ENCODE measurements at regions not wholly inside any gene's neighbourhood (a gene's known extent, or its start where the extent isn't known, plus 50 kb on each side); places are given as distances from the start of the nearest gene placed in this dataset.
A peak's percentile ranks its signal among the peaks of the same experiment; 100 is the strongest.

GRCh38 chr4:23956601-23957364 lies 66.9 kb upstream of the PPARGC1A start:
- ATAC-seq (no peak), DNase-seq (ENCODE audit: extremely low read depth in 1 of 4, low spot score in 3 of 4) (no peak), FAIRE-seq (no peak)
- BruUV-seq (replicated peaks) = no TSS peak
- in situ Hi-C loops (cut with MboI) (no loop called here), intact Hi-C loops (cut with micrococcal nuclease) (no loop called here)
- Histone ChIP-seq H3K9me3 (replicated peaks; ENCODE audit: control insufficient read depth, insufficient read depth, low read depth, low read length) (no peaks in the 10 kb centered on the region), H3K4me1 (replicated peaks in 1 of 2; ENCODE audit: control insufficient read depth in 2 of 2, insufficient read depth in 2 of 2, low read length in 2 of 2) (no peaks in the 10 kb centered on the region), H3K27ac (ENCODE audit: extremely low read depth, low read depth, low read length) (no peak overlapping the region), H3K9me1 (ENCODE audit: control insufficient read depth, insufficient read depth, low read length) (no peaks in the 10 kb centered on the region), H3K36me3 (ENCODE audit: control insufficient read depth, insufficient read depth, low read length) (no peaks in the 10 kb centered on the region), H2AFZ (ENCODE audit: low read depth, low read length) (no peak overlapping the region), H3K9ac (ENCODE audit: insufficient read depth in 1 of 2, low read depth in 2 of 2, low read length in 2 of 2) (no peak overlapping the region), H4K20me1 (replicated peaks; ENCODE audit: control insufficient read depth, insufficient read depth, low read length) (no peaks in the 10 kb centered on the region), H3K4me2 (ENCODE audit: insufficient read depth, low read length) (no peak overlapping the region), H3K79me2 (ENCODE audit: control insufficient read depth, insufficient read depth, low read length) (no peaks in the 10 kb centered on the region), H3K4me3 (no peak overlapping the region), H3K27me3 (ENCODE audit: control insufficient read depth in 2 of 2, insufficient read depth in 2 of 2, low read length in 2 of 2) (no peaks in the 10 kb centered on the region)
- TF ChIP-seq SAFB2 (IDR thresholded peaks at IDR 0.05; ENCODE audit: borderline replicate concordance, low read depth, low read length, severe bottlenecking) (no peak), THAP7 (CRISPR knock-in tag; IDR thresholded peaks at IDR 0.05) (no peak)
- 5% methylated on average over 4 of the region's 4 CpGs for WGBS (ENCODE audit: insufficient coverage, low coverage, missing lambda C conversion rate)
- POLR2A ChIA-PET = interaction anchor here (1.8 kb wide), 1 partner anchor 10 kb away, joined by 3 read pairs; no protein-coding TSS in a partner anchor
- CTCF ChIA-PET (ENCODE audit: low intra/inter-chr PET ratio) = no interaction called here

- CTCF ChIA-PET (ENCODE audit: low intra/inter-chr PET ratio) = no interaction called here
- intact Hi-C loops (cut with micrococcal nuclease) = no loop called here
- in situ Hi-C loops (cut with MboI) = no loop called here
These were observed 62.4 kb upstream of the PPARGC1A start for GRCh38 chr4:23952258-23952657.

More at GRCh38 chr4:23952258-23952657, 62.4 kb upstream of the PPARGC1A start:
- H3K4me1 ChIP-seq (replicated peaks in 1 of 2; ENCODE audit: control insufficient read depth in 2 of 2, insufficient read depth in 2 of 2, low read length in 2 of 2) = no peaks in the 10 kb centered on the region
- no peak overlapping the region for H3K4me3 ChIP-seq
- no peak overlapping the region for H3K9ac ChIP-seq (ENCODE audit: insufficient read depth in 1 of 2, low read depth in 2 of 2, low read length in 2 of 2)
- H4K20me1 ChIP-seq (replicated peaks; ENCODE audit: control insufficient read depth, insufficient read depth, low read length) = no peaks in the 10 kb centered on the region
- 0% methylated on average over 2 of the region's 2 CpGs for WGBS (ENCODE audit: insufficient coverage, low coverage, missing lambda C conversion rate)
- ATAC-seq (no peak), FAIRE-seq (no peak), DNase-seq (ENCODE audit: extremely low read depth in 1 of 4, low spot score in 3 of 4) (no peak)
- no peak overlapping the region for H3K4me2 ChIP-seq (ENCODE audit: insufficient read depth, low read length)
- no peak for TF ChIP-seq ZNF561 (CRISPR knock-in tag; conservative IDR thresholded peaks at IDR 0.05)
- peak; percentile 43; the same call in 1 of the 2 replicates for TF ChIP-seq SPI1 (IDR thresholded peaks at IDR 0.05; ENCODE audit: borderline replicate concordance, low read depth, low read length)
- TF ChIP-seq RB1 (IDR thresholded peaks at IDR 0.05; ENCODE audit: low read depth) = no peak
- no peak for TF ChIP-seq PRPF4 (IDR thresholded peaks at IDR 0.05; ENCODE audit: insufficient read depth, low read depth, low read length, poor library complexity, severe bottlenecking)
- TF ChIP-seq POLR3G (IDR thresholded peaks at IDR 0.05; ENCODE audit: extremely low read depth, insufficient read length, insufficient replicate concordance) = no peak
- no peaks in the 10 kb centered on the region for H3K9me3 ChIP-seq (replicated peaks; ENCODE audit: control insufficient read depth, insufficient read depth, low read depth, low read length)
- H3K27ac ChIP-seq (ENCODE audit: extremely low read depth, low read depth, low read length) = no peak overlapping the region
- no peaks in the 10 kb centered on the region for H3K36me3 ChIP-seq (ENCODE audit: control insufficient read depth, insufficient read depth, low read length)
- POLR2A ChIA-PET = no interaction called here
- BruUV-seq (replicated peaks) = no TSS peak
- H2AFZ ChIP-seq (ENCODE audit: low read depth, low read length) = no peak overlapping the region
- no peaks in the 10 kb centered on the region for H3K9me1 ChIP-seq (ENCODE audit: control insufficient read depth, insufficient read depth, low read length)
- no peaks in the 10 kb centered on the region for H3K27me3 ChIP-seq (ENCODE audit: control insufficient read depth in 2 of 2, insufficient read depth in 2 of 2, low read length in 2 of 2)
- H3K79me2 ChIP-seq (ENCODE audit: control insufficient read depth, insufficient read depth, low read length) = no peaks in the 10 kb centered on the region
